HG03139 (cell line): ENCODE measurements at regions not wholly inside any gene's neighbourhood (a gene's known extent, or its start where the extent isn't known, plus 50 kb on each side); places are given as distances from the start of the nearest gene placed in this dataset.
"Not testable (repeated sequence)": the region's sequence is repeated elsewhere in the genome, so short reads cannot be mapped to it uniquely, and the experiment has no call there.

Experiments
- ATAC-seq: cut with Tn5 transposase; IDR thresholded peaks from one replicate; pipeline ENCODE4 v1.9.1; 2021; ENCODE audit not compliant: unreplicated experiment

- not testable (repeated sequence) for ATAC-seq
These were observed 107.2 kb upstream of the ACBD5 start for GRCh38 chr10:27347827-27348207.

GRCh38 chr10:27345455-27345920, 104.9 kb upstream of the ACBD5 start:
- peak; percentile 47 for ATAC-seq

DNA sequence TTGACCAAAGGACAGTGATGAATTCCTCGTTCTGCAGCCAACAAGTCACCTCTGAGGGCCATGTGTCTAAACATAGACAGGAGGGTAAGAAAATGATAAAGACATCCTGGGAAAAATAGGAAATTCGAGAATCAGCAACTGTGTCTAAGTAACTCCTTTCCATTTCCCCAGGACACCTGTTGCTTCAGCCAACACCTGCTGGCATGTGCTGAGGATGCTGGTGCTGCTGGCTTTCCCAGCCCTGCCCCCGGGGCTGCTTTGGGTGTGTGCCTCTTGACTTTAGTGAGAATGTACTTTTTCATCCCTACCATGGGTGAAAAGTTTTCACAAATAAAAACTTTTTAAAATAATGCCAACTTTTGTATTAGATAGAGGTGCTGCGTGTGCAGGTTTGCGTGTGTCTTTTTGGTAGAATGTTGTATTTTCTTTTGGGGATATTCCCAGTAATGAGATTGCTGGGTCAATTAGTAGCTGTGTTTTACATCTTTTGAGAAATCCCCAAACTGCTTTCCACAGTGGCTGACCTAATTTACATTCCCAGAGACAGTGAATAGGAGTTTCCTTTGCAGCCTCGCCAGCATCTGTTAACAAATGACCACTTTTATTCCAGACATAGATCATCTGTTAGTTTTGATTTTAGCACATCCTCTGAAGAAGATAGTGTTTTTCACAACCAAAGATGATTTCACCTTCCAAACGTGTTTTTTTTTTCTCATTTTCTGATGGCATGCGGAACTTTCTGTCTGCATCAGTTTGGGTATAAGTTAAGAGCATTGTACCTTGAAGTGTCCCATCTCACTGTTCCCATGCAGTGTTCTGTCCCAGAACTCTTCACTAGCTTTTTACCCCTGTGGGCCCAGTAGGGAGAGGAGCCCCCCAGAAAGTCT, 104.2 kb upstream of the ACBD5 start:
- ATAC-seq = peak; percentile 48

DNA sequence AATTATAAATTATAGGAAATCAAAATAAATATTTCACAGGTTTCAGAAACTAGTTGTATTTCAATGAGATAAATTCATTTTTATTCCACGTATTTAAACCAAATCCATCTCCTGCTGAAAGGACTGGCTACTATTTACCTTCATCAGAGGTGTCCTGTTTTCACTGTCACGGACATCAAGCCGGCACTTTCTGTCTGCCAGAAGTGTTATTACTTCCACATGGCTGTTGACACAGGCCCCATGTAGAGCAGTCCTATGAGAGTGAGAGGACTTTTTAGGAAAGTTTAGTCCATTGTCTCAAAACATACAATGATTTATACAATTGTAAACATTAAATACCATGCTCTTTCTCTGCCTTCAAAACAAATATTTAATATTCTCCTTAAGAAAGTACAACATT, 100.4 kb upstream of the ACBD5 start:
- ATAC-seq = no peak

GRCh38 chr10:27335246-27335645, 94.6 kb upstream of the ACBD5 start:
- ATAC-seq = not testable (repeated sequence)

GRCh38 chr10:27330074-27330473, 89.5 kb upstream of the ACBD5 start:
- no peak for ATAC-seq

DNA sequence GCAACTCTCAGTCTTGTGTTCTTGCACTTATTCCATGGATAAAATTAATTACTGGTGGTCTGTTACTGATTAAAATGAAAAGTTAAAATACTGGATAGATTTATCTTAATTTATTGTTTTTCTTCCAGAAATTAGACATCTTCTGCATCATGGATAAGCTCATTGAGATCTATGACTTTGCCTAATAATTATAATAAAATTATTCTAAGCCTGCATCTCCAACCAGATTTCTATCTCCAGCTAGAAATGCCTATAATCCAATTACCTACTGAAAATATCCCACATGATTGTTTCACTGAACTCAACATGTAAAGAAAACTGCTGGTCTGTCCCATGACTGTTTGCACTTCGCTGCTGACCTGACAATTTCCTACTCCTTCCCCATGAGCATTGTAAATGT, 88.3 kb upstream of the ACBD5 start:
- ATAC-seq = no peak

DNA sequence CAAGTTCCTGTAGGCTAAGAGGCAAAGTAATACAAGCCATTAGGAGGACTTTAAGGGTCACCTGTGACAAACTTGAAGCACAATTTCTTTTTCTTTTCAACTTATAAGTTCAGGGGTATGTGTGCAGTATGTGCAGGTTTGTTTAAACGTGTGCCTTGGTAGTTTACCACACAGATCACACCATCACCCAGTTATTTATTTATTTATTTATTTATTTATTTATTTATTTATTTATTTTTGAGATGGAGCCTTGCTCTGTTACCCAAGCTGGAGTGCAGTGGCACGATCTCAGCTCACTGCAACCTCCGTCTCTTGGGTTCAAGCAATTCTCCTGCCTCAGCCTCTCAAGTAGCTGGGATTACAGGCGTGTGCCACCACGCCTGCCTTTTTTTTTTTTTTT, 86.2 kb upstream of the ACBD5 start:
- not testable (repeated sequence) for ATAC-seq

DNA sequence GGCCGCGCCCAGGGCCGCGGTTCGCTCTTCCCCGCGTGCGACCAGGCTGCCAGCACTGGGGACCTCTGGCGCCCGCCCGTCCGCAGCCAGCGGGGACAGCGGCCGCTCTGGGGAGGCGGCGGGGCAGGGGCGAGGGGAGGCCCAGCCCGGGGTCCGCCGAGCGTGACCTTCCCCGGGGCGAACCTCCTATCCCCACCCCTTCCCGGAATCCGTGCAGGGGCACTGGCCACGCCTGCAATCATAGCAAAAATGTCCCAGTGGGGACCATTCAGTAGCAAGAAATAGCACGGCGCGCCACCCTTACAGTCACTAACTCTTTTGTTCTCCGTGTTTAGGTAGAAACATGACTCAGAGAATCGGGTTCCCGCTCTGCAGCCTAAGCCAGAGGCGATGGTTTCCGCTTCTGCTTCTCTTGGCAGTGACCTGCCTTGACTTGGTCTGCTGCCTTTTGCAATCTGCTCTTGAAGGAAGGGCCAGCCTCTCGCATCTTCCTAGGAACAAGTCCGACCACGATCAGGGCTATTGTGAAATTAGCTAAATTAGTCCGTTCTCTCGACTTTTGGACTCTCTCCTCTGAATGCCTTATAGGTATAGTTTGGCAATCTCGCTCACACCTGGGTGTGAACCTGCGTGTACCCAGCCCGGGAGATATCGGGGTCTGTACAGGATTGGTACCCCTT, 79.3 kb upstream of the ACBD5 start:
- peak; percentile 70 for ATAC-seq

DNA sequence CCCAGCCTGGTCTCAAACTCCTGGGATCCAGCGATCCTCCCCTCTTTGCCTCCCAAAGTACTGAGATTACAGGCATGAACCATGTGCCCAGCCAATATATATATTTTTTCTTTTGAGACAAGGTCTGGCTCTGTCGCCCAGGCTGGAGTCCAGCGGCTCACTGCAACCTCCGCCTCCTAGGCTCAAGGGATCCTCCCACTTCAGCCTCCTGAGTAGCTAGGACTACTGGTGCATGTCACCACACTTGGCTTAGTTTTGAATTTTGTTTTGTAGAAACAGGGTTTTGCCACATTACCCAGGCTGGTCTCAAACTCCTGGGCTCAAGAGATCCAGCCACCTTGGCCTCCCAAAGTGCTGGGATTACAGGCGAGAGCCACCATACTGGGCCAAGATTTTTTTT, 78.5 kb upstream of the ACBD5 start:
- ATAC-seq = not testable (repeated sequence)

GRCh38 chr10:27315082-27315481, 74.5 kb upstream of the ACBD5 start:
- ATAC-seq = not testable (repeated sequence)

DNA sequence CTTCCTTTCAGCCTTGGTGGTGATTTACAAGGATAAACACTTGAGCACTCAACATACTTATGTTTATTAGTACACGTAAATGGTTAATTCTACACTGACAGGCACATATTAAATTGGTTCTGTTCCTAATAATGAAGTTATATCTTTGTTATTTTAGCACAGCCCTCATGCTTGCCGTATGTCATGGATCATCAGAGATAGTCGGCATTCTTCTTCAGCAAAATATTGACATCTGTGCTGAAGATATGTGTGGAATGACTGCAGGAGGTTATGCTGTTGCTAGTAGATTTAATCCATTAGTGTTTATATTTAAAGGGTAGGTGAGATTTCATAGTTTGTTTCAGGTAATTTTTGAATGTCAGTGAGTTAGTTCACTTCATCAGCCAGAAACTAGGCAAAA, 73.0 kb upstream of the ACBD5 start:
- ATAC-seq = not testable (repeated sequence)

DNA sequence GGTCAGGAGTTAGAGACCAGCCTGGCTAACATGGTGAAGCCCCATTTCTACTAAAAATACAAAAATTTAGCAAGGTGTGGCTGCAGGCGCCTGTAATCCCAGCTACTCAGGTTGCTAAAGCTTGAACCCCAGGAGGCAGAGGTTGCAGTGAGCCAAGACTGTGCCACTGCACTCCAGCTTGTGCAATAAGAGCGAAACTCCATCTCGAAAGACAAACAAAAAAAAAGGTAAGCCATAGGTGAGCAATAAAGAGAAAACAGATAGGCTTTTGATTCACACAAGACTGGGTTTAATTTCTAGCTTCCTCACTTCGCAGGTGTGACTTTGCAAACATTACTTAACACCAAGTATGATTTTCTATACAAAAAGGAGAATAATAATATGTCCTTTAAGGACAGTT, 72.3 kb upstream of the ACBD5 start:
- ATAC-seq = no peak

DNA sequence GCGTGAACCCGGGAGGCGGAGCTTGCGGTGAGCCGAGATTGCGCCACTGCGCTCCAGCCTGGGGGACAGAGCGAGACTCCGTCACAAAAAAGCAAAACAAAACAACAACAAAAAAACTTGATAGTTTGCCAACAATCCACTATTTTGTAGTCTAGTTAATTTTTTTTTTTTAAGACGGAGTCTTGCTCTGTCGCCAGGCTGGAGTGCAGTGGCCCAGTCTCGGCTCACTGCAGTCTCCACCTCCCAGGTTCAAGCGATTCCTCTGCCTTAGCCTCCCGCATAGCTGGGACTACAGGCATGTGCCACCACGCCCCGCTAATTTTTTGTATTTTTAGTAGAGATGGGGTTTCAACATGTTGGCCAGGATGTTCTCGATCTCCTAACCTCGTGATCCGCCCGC, 71.2 kb upstream of the ACBD5 start:
- not testable (repeated sequence) for ATAC-seq

DNA sequence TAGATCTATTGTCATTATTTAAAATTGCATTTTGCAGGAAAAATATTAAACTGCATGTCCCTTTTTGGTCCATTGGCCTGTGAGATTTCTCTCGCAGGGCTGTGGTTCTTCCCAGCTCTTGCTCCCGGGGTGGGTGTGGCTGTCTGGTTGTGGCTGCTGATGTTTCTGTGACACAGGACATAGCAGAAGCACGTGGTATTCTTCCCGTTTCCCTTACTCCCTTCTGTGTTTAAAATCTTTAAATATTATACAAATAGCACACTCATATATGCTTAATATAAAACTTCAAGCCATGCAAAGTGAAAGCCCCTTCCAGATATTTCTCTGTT, 57.9 kb upstream of the ACBD5 start:
- ATAC-seq = not testable (repeated sequence)

GRCh38 chr10:27297844-27298521, 57.4 kb upstream of the ACBD5 start:
- no peak for ATAC-seq

DNA sequence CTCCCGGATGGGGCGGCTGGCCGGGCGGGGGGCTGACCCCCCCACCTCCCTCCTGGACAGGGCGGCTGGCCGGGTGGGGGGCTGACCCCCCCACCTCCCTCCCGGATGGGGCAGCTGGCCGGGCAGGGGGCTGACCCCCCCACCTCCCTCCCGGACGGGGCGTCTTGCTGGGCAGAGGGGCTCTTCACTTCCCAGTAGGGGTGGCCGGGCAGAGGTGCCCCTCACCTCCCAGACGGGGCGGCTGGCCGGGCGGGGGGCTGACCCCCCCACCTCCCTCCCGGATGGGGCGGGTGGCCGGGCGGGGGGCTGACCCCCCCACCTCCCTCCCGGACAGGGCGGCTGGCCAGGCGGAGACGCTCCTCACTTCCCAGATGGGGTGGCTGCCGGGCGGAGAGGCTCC, 55.7 kb upstream of the ACBD5 start:
- ATAC-seq = not testable (repeated sequence)

GRCh38 chr10:27291253-27291895, 50.8 kb upstream of the ACBD5 start:
- ATAC-seq = peak; percentile 67
